AG20443 (cell line): ENCODE measurements at regions not wholly inside any gene's neighbourhood (a gene's known extent, or its start where the extent isn't known, plus 50 kb on each side); places are given as distances from the start of the nearest gene placed in this dataset.

Source experiments
- DNase-seq: peaks from one replicate; pipeline ENCODE4 v3.0.0; 2012; ENCODE audit warnings: low spot score, mixed read lengths

- DNase-seq = no peak
Observed at GRCh38 chr21:35426897-35427296, 377.8 kb upstream of the RUNX1 start.

- no peak for DNase-seq
Observed at GRCh38 chr21:35426469-35426868, 377.4 kb upstream of the RUNX1 start.

- DNase-seq = no peak
Observed at GRCh38 chr21:35424122-35424521, 375.0 kb upstream of the RUNX1 start.

- peak; percentile 21 for DNase-seq
Observed at GRCh38 chr21:35423709-35424108, 374.6 kb upstream of the RUNX1 start.

- no peak for DNase-seq
Observed at GRCh38 chr21:35422011-35422410, 372.9 kb upstream of the RUNX1 start.

- no peak for DNase-seq
Observed at GRCh38 chr21:35421221-35421620, 372.1 kb upstream of the RUNX1 start.

- DNase-seq = no peak
Observed at GRCh38 chr21:35420656-35421055, 371.6 kb upstream of the RUNX1 start.

GRCh38 chr21:35417762-35418161, 368.7 kb upstream of the RUNX1 start:
- no peak for DNase-seq

GRCh38 chr21:35416866-35417489, 367.9 kb upstream of the RUNX1 start:
- DNase-seq = no peak

- DNase-seq = no peak
Observed at GRCh38 chr21:35414507-35415139, 365.5 kb upstream of the RUNX1 start.

- no peak for DNase-seq
Observed at GRCh38 chr21:35414056-35414455, 365.0 kb upstream of the RUNX1 start.

GRCh38 chr21:35412231-35412630, 363.1 kb upstream of the RUNX1 start:
- DNase-seq = no peak

GRCh38 chr21:35411434-35411833, 362.3 kb upstream of the RUNX1 start:
- DNase-seq = no peak

GRCh38 chr21:35410656-35411055, 361.6 kb upstream of the RUNX1 start:
- no peak for DNase-seq

- DNase-seq = no peak
Observed at GRCh38 chr21:35410123-35410522, 361.0 kb upstream of the RUNX1 start.

- peak; percentile 55 for DNase-seq
Observed at GRCh38 chr21:35408401-35408800, 359.3 kb upstream of the RUNX1 start.

GRCh38 chr21:35406635-35407034, 357.5 kb upstream of the RUNX1 start:
- no peak for DNase-seq

- DNase-seq = no peak
Observed at GRCh38 chr21:35405981-35406380, 356.9 kb upstream of the RUNX1 start.

GRCh38 chr21:35404247-35404646, 355.1 kb upstream of the RUNX1 start:
- no peak for DNase-seq

GRCh38 chr21:35402061-35402460, 353.0 kb upstream of the RUNX1 start:
- no peak for DNase-seq

- DNase-seq = no peak
Observed at GRCh38 chr21:35401476-35401875, 352.4 kb upstream of the RUNX1 start.

- DNase-seq = peak; percentile 36
Observed at GRCh38 chr21:35400233-35400939, 351.3 kb upstream of the RUNX1 start.

- no peak for DNase-seq
Observed at GRCh38 chr21:35399706-35400105, 350.6 kb upstream of the RUNX1 start.
